ENCODE measurements at regions not wholly inside any gene's neighbourhood (a gene's known extent, or its start where the extent isn't known, plus 50 kb on each side); places are given as distances from the start of the nearest gene placed in this dataset.
"Not testable (repeated sequence)": the region's sequence is repeated elsewhere in the genome, so short reads cannot be mapped to it uniquely, and the experiment has no call there.

DNA sequence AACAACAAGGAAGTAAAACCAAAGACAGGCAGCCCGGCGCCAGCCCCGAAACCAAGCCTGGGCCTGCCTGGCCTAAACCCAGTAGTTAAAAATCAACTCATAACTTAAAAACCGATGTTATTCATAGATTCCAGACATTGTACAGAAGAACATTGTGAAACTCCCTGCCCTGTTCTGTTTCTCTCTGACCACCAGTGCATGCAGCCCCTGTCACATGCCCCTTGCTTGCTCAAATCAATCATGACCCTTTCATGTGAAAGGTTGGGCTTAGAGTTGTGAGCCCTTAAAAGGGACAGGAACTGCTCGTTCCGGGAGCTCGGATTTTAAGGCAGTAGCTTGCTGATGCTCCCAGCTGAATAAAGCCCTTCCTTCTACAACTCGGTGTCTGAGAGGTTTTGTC lies 612.9 kb upstream of the SPANXN1 start:
- TF ChIP-seq, protein P1, sequence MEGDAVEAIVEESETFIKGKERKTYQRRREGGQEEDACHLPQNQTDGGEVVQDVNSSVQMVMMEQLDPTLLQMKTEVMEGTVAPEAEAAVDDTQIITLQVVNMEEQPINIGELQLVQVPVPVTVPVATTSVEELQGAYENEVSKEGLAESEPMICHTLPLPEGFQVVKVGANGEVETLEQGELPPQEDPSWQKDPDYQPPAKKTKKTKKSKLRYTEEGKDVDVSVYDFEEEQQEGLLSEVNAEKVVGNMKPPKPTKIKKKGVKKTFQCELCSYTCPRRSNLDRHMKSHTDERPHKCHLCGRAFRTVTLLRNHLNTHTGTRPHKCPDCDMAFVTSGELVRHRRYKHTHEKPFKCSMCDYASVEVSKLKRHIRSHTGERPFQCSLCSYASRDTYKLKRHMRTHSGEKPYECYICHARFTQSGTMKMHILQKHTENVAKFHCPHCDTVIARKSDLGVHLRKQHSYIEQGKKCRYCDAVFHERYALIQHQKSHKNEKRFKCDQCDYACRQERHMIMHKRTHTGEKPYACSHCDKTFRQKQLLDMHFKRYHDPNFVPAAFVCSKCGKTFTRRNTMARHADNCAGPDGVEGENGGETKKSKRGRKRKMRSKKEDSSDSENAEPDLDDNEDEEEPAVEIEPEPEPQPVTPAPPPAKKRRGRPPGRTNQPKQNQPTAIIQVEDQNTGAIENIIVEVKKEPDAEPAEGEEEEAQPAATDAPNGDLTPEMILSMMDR (IDR thresholded peaks at IDR 0.05) = not testable (repeated sequence)
- not testable (repeated sequence) for TF ChIP-seq ZFX (IDR thresholded peaks at IDR 0.05; ENCODE audit: borderline replicate concordance)

Measured in 22Rv1 (cell line).